ENCODE measurements at regions not wholly inside any gene's neighbourhood (a gene's known extent, or its start where the extent isn't known, plus 50 kb on each side); places are given as distances from the start of the nearest gene placed in this dataset.

- DNase-seq, result no peak
- intact Hi-C loops (cut with DNase I), result no loop called here
- no peak for TF ChIP-seq POLR2A (IDR thresholded peaks at IDR 0.05)
- no peak for TF ChIP-seq CTCF (IDR thresholded peaks at IDR 0.05)
These were observed 182.2 kb upstream of the CDH2 start for GRCh38 chr18:28359176-28359575.

GRCh38 chr18:28357766-28358401 is 181.0 kb upstream of the CDH2 start:
- H3K36me3 ChIP-seq, result no peaks in the 10 kb centered on the region
- no peak overlapping the region for H3K27ac ChIP-seq
- H3K27me3 ChIP-seq, result no peaks in the 10 kb centered on the region
- no peaks in the 10 kb centered on the region for H3K9me3 ChIP-seq
- intact Hi-C loops (cut with DNase I), result no loop called here
- WGBS, 2 donors, result 78 to 81% methylated on average over 6 of the region's 6 CpGs
- no peak for TF ChIP-seq CTCF (IDR thresholded peaks at IDR 0.05)
- DNase-seq, result no peak
- no peak overlapping the region for H3K4me3 ChIP-seq (replicated peaks in 1 of 3)
- no peaks in the 10 kb centered on the region for H3K4me1 ChIP-seq

More at GRCh38 chr18:28359176-28359575, 182.2 kb upstream of the CDH2 start:
- 87 to 90% methylated on average over 4 of the region's 4 CpGs for WGBS, 2 donors
- no peaks in the 10 kb centered on the region for H3K4me1 ChIP-seq
- H3K36me3 ChIP-seq, result no peaks in the 10 kb centered on the region
- no peak overlapping the region for H3K27ac ChIP-seq
- no peak overlapping the region for H3K4me3 ChIP-seq (replicated peaks in 1 of 3)
- no peaks in the 10 kb centered on the region for H3K27me3 ChIP-seq
- H3K9me3 ChIP-seq, result no peaks in the 10 kb centered on the region

GRCh38 chr18:28350821-28351220 is 173.9 kb upstream of the CDH2 start:
- TF ChIP-seq CTCF (IDR thresholded peaks at IDR 0.05) (no peak), POLR2A (IDR thresholded peaks at IDR 0.05) (no peak)
- intact Hi-C loops (cut with DNase I), result no loop called here
- WGBS, 2 donors, result 67 to 74% methylated on average over 7 of the region's 7 CpGs
- Histone ChIP-seq H3K4me3 (replicated peaks in 1 of 3) (no peak overlapping the region), H3K27ac (no peak overlapping the region), H3K36me3 (no peaks in the 10 kb centered on the region), H3K9me3 (no peaks in the 10 kb centered on the region), H3K27me3 (no peaks in the 10 kb centered on the region), H3K4me1 (no peaks in the 10 kb centered on the region)
- DNase-seq, result no peak

GRCh38 chr18:28342231-28342630 is 165.3 kb upstream of the CDH2 start:
- no peaks in the 10 kb centered on the region for H3K36me3 ChIP-seq
- no peaks in the 10 kb centered on the region for H3K4me1 ChIP-seq
- no peak for TF ChIP-seq POLR2A (IDR thresholded peaks at IDR 0.05)
- TF ChIP-seq CTCF (IDR thresholded peaks at IDR 0.05), result no peak
- WGBS, 2 donors, result 75 to 80% methylated on average over 1 of the region's 1 CpG
- DNase-seq, result no peak
- H3K4me3 ChIP-seq (replicated peaks in 1 of 3), result no peak overlapping the region
- H3K9me3 ChIP-seq, result no peaks in the 10 kb centered on the region
- H3K27me3 ChIP-seq, result no peaks in the 10 kb centered on the region
- no peak overlapping the region for H3K27ac ChIP-seq
- intact Hi-C loops (cut with DNase I), result no loop called here

GRCh38 chr18:28338316-28338715 is 161.4 kb upstream of the CDH2 start:
- DNase-seq, result no peak
- H3K9me3 ChIP-seq, result no peaks in the 10 kb centered on the region
- H3K27me3 ChIP-seq, result no peaks in the 10 kb centered on the region
- no peak overlapping the region for H3K27ac ChIP-seq
- TF ChIP-seq POLR2A (IDR thresholded peaks at IDR 0.05), result no peak
- no peak for TF ChIP-seq CTCF (IDR thresholded peaks at IDR 0.05)
- intact Hi-C loops (cut with DNase I), result no loop called here
- no peaks in the 10 kb centered on the region for H3K4me1 ChIP-seq
- no peak overlapping the region for H3K4me3 ChIP-seq (replicated peaks in 1 of 3)
- WGBS, 2 donors, result 98% methylated on average over 1 of the region's 1 CpG
- no peaks in the 10 kb centered on the region for H3K36me3 ChIP-seq
